Stimulated activated CD8-positive, alpha-beta memory T cell treated with anti-CD3 and anti-CD28 coated beads, Interleukin-12 subunit alpha, Interleukin-12 subunit beta, amount 100 ng/mL, for 1 hour (primary cell): ENCODE measurements at regions not wholly inside any gene's neighbourhood (a gene's known extent, or its start where the extent isn't known, plus 50 kb on each side); places are given as distances from the start of the nearest gene placed in this dataset.

ENCODE experiments used
- DNase-seq: peaks from one replicate; pipeline ENCODE4 v3.0.0-alpha.2; 2020; ENCODE audit warnings: low read depth

DNA sequence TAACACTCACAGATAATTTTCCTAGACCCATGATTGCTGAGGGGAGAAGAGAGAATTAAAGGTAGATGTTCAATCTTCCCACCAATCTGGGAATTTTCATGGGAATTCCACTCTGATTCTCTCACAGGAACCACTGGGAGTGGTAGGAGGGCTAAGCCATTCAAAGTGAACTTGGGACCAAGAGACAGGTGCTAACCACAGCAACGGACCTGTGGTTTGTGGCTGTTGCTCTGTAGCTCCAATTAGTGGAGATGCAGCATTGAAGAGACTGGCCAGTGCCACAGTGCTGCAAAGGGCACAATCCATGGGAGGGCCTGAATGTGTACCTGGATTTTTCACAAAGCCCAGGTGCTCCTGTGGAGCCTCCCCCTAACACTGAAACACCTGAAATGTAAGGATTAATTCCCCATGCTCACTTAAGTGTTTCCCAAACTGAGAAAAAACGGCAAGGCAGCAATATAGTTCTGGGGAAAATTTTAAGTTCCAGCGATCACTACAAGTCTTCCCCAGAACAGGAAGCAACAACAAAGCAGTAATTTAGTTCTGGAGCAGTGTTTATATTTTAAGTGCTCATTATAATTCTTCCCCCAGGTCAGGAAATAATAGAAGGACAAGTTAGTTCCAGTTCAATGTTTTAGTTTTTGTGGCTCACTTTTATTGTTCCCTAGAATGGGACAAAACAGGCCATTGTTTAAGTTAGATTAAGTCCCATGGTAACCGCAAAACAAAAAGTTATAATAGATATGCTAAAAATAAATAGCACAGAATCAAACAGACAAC lies 1045.8 kb downstream of the CNTNAP5 start:
- DNase-seq: no peak

DNA sequence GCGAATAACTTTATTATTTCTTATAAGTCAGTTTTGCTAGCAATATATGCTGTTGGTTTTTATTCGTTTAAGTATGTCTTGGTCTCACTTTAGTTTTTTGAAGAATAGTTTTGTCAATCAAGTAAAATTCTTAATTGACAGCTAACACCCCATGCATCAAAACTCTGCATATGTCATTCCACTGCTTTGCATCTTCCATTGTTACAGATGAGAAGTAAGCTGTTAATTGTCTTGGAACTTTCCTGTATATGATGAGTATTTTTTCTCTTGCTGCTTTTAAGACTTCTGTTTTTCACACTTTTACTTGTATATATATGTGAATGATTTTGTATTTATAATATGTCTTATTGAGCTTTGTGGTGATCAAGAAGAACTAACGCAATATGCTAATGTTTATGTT lies 1048.4 kb downstream of the CNTNAP5 start:
- no peak for DNase-seq

DNA sequence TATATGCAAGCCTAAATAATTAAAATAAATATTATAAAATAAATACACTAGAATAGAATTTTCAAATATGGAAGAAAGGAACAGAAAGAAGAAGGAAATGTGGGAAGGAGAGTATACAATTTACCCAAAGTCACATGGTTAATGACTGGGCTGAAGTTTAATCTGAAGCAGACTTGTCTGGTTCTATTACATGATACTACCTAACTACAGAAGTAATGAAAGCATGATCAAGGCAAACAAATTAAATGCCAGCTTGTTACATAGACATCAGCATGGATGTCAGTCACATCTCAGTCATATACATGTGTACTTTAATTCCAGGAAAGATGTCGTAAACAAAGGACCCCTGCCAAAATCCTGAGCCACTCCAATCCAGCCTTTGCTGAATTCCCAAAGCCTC lies 1060.8 kb downstream of the CNTNAP5 start:
- DNase-seq: no peak

DNA sequence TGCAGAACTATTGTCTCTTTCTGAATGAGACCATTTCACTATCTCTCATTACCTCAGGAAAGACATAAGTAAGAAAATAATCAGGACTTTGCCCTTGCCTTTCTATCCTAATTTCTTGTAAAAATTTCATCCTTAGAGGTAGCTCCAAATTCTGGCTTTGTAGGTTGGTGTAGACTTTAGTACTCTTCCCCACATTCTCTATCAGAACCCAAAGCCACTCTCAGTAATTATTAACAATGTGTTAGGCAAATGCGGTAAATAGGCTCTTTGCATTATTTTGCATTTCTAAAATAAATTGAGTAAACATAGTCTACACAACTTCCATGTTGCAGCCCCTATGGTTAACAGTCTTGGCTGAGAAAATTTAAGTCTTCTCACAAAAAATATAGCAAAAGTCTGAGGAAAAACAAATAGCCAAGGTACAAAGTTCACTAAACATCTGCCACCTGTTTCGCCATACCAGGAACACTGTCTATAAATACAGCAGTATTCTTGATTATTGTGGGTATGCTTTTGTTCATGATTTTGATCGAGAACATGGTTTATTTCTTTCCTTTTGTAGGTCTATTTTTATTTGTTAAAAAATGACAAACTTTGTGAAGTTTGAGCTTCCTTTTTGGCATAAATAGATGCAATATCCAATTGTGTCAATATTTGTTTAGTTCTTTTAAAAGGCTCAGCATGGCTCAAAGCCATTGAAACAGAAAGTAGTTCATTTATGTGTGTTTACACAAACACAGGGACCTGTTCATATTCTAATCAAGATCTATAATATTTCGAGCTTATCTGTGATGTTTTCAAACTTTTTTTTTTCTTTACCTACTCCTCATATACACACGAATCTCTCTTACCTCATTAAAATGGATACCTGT lies 1061.5 kb downstream of the CNTNAP5 start:
- DNase-seq: no peak

DNA sequence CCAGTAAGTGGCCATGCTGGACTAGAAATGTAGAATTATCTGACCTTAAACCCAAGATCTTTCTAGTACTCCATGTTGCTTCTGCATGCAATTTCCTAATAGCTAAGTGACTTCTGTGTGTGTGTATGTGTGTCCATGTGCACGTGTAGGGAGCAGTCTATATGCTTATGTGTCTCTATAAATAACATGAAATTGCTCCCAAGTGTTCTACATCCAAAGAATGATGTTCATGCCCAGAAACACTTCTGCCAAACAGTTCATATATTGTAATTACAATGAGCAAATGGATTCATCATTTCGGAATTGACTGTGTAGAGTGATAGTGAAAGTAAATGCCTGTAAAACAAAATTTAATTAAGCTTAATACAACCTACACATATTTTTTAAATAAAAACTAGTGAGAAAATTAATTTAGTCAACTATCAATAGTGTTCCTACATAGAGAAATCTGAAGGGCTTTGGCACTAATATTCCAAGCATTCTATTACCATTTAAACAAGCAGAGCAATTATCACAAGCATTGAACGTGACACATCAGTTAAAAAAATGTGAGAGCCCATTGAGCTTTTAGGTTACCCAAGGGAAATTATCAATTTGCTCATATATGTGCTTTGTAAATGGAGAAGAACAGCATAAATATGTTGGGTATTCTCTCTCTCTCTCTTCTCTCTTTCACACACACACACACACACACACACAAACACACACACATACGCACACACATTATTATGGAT lies 1067.4 kb downstream of the CNTNAP5 start:
- no peak for DNase-seq

DNA sequence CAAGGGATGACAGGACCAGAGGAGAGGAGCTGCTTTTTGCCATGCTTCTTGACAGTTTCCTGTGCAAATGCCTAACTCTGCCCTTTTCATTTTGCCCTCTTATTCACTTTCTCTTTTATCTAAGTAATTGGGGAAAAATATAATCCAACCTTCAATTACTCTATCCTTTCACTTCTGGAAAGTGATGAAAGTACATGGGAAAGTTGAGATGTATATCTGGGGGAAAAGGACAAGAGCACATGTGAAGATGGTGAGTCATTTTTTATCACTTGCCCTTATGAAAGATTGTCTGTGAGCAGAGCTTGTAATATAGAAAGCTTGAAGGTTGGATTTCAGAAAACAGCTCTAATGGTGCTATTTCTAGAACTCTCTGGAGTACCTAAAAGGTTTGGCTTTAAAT lies 1070.7 kb downstream of the CNTNAP5 start:
- DNase-seq: no peak

DNA sequence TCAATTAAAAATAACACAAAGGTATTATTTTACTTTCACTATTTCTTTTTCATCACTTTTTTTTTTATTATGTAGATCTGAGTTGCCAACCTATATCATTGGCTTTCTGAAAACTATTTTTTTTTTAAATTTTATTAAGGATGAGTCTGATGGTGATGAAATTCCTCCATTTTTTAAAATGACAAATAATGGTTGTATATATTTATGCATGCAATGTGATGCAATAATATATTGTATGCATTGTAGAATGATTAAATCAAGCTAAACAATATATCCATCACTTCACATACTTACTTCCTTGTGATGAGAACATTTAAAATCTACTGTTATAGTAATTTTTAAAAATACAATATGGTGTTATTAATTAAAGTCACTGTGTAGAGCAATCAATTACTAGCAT lies 1081.6 kb downstream of the CNTNAP5 start:
- DNase-seq: no peak

DNA sequence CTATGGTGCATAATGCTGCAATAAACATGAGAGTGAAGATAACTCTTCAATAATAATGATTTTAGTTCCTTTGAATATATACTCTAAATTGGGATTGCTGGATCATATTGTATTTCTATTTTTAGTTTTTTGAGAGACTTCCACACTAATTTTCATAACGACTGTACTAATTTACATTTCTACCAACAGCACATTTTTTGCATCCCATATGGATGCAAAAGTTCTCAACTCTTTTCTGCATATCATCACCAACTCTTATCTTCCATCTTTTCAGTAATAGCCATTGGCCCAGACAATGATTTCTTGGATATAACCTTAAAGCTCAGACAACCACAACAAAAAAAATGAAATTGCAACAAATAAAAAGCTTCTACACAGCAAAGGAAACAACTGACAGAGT lies 1082.4 kb downstream of the CNTNAP5 start:
- DNase-seq: no peak

DNA sequence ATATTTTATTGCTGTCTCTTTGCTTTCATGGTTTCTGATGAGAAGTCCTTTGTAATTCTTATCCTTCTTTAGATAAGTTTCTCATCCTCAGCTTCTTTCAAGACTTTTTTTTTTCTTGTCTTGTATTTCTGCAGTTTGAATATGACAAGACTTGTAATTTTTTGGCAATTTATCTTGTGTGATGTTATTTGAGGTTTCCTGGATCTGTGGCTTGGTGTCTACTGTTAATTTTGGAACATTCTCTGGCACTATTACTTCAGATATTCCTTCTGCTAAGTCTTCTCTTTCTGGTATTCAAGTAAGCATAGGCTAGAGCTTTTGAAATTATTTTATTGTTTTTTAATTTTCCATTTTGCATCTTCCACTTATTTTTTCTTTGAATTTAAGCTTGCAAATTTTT lies 1083.2 kb downstream of the CNTNAP5 start:
- DNase-seq: no peak

DNA sequence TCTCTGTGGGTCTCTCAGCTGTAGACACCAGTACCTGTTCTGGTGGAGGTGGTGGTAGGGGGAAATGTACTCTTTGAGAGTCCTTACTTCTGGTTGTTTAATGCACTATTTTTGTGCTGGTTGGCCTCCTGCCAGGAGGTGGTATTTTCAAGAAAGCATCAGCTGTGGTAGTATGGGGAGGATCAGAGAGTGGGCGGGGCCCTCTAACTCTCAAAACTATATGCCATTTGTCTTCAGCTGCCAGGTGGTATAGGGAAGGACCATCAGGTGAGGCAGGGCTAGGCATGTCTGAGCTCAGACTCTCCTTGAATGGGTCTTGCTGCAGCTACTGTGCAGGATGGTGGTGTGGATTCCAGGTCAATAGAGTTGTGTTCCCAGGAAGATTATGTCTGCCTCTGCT lies 1100.8 kb downstream of the CNTNAP5 start:
- DNase-seq: no peak

DNA sequence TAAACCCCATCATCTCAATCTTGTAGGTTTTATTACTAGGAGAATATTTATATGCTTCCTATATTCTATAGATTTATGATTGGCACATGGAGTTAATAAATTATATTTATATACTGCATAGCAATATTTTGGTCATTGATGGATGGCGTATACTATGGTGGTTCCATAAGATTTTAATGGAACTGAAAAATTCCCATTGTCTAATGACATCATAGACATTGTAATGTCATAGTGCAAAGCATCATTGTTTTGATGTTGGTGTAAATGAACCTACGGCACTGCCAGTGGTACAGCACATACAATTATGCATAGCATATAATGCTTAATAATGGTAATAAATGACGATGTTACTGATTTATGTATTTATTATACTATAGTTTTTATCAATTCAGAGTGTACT lies 1135.9 kb downstream of the CNTNAP5 start:
- DNase-seq: no peak

DNA sequence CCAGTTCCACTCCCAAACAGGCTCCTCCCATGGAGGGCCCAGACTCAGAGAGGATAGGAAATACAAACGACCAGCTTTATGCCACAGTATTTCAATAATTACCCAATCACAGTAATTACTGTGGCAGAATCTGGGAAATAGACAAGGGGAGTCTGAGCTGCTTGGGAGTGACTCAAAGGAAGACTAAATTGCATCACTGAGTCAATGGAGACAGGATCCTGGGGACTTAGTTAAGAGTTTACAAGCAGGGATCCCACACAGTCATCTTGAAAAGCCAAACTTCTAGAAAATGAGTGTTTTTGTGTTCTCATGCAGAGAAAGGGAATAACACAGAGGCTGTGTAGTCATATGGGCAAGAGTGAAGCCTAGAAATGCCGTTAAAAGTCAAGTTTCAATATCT lies 1142.1 kb downstream of the CNTNAP5 start:
- DNase-seq: no peak

DNA sequence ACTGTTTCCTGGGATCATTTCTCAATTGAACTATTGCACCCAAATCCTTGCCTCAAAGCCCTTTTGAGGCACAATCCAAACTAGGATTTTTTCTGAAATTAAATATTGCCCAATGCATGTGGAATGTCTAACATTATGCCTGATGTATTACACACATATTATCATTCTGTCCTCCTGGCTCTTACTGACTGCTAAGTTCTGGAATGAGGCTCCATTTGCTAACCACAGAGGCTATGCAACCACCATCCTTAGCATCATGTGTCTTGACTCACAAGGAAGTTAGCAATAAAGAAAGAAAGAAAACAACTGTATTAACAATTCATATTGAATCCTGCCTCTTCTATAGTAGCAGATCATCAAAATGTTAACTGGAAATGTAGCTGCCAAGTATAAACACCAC lies 1142.7 kb downstream of the CNTNAP5 start:
- no peak for DNase-seq

DNA sequence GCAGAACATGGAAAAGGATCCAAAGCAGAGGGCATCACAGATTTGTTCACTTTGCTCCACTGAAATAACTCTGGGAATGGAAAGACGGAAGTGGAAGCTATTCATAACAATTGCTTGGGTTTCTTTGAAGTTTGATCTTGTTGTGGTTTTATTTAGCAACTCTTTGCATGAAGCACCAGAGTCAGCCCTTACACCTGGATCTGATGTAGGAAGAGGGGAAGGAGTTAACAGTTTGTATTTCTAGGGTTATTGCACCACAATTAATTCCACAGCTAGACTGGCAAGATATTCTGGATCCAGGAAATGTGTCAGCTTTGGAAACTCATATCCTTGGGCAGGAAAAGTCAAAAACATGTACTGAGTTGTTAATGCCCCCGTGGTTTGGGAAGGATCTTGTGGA lies 1143.4 kb downstream of the CNTNAP5 start:
- no peak for DNase-seq

DNA sequence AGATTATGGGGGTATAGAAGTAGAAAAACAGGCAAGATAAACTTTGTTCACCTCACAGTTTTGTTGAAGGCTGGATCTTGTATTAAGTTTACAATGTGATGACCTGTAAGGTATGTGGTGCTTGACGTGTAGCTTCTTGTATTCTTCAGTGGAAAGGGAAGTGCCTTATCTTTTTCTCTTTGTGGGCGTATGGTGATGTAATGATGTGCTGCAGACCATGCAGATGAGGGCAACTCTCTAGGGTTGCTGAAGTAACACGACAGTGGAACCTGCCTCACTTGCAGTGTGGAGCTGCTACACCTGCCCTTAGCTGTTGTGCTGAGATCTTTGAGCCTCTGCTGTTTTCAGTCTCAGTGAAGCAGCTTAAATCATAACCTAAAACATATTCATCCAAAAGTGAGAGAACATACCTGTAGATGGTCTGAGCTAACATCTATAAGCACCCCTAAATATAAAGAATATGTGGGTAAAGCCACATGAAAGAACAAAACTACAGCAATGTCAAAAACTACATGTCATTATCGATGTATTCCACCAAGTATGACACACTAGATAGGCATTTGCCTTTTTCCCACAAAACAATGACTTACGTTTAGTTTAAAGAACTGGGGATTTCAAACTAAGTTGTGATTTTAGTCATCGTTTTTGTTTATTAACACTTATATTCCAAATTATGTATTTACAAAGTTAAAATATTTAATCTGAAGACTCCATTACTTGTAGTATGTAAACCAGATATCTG lies 1144.1 kb downstream of the CNTNAP5 start:
- no peak for DNase-seq

DNA sequence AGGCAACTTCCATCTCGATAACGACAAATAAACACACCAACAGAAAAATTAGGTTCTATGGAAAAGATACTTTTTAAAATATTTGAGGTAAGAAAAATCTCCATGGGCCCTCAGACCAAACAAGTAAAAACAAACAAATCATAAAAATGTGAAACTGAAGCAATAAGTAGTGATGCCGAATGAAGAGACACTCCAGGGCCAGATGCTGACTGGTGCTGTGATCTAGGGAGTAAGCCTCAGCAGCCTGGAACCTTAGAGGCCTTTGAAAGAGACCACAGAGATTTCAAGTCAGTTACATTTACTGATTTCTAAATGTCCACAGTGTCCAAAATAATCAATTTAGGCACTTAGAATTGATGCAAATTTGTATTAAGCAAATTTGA lies 1144.7 kb downstream of the CNTNAP5 start:
- DNase-seq: no peak

DNA sequence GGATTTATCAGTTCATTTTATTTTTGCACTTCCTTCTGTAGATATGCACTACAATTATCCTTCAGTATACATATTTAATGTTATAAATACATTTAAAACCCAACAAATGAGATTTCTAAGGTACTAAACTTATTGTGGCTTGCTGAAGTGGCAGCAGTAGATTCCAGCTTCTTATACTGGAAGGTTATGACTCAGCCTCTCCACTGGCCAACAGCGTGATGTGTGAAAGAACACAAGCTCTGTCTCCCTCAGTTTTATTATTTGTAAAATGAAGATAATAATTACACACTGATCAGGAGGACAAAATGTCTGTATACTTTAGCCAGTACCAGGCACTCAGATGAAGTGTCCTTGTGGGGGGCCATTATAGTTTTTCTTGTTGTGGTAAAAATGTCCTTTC lies 1147.1 kb downstream of the CNTNAP5 start:
- DNase-seq: no peak

DNA sequence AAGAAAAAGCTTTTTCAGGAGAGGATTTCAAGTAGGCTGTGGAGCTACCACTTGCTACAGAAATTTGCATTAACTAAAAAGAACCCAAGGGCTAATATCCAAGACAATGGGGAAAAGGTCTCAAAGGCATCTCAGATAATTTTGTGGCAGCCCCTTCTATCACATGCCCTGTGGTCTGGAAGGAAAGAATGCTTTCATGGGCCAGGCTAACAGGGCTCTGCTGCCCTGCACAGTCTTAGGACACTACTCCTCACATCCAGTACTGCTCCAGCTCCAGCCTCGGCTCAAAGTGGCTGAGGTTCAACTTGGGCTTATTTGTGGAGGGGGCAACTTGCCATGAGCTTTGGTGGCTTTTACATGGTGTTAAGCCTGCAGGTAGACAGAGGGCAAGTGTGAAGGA lies 1150.3 kb downstream of the CNTNAP5 start:
- DNase-seq: no peak

DNA sequence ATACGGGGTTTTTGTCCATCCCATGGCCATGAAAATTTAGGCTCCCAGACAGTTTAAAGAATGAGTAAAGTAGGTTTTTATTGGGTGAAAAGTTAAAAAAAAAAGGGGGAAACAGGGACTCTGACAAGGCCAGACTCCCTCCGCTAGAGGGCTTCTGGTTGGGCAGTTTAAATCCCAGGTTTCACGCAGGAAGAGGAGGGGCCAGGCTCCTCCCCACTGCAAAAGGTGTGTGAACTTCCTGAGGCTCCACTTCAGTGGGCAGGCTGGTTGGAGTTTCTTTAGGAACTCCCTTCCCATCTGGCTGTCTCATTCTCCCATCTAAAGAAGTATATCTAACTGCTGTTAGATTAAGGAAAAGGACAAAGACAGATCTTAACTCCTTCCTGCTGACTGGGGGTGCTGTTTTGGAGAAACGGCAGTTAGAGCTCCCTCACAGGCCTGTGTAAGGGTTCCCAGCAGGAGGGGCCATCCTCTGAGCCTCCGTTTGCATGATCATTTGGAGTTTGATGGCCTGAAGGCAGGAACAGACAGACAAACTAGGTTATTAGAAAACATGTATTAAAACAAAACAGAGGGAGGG lies 1160.7 kb downstream of the CNTNAP5 start:
- DNase-seq: no peak

DNA sequence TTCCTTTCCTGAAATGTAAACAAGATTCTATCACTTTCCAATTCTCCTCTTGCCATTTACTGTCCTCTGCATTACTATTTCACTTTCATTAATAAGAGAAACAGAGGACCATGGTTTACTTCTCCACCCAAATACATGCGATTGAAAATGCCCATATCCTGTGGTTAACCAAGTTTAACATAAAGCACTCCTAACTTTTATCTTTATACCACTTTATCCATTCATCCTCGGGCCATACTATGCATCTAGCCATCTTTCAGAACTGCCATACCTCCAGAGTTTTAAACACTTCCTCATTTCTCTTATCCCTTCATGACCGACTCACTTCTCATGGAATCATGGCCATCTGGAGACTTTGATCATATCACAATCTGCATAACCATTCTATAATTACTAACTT lies 1182.3 kb downstream of the CNTNAP5 start:
- no peak for DNase-seq

DNA sequence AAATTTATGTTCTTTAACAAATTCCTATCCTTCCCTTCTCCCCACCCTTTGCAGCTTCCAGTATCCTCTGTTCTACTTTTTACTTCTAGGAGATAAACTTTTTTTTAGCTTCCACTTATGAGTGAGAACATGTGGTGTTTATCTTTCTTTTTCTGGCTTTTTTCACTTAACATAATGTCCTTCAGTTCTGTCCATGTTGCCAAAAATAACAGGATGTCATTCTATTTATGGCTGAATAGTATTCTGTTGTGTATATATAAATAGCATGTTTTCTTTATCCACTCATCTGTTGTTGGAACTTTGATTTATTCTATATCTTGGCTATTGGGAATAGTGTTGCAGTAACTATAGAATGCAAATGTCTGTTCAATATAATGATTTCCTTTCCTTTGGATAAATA lies 1191.2 kb downstream of the CNTNAP5 start:
- DNase-seq: no peak

DNA sequence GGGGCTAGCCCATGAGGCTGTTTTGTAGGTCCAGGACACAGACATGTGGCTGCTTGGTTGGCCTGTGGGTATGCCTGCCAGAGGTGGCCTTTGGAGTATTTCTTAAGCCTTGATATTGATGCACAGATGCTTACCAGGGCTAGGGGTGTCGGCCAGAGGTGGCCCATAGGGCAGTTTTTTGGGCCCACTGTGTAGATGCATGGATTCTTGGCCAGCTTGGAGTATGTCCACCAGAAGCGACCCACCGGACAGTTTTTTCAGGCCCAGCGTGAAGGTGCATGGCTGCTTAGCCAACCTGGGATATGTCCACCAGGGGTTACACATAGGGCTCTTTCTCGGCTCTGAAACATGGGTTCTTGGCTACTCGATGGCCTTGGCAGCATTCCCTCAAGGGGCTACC lies 1199.1 kb downstream of the CNTNAP5 start:
- DNase-seq: no peak
